ENCODE measurements at regions not wholly inside any gene's neighbourhood (a gene's known extent, or its start where the extent isn't known, plus 50 kb on each side); places are given as distances from the start of the nearest gene placed in this dataset.
"Not testable (repeated sequence)": the region's sequence is repeated elsewhere in the genome, so short reads cannot be mapped to it uniquely, and the experiment has no call there.

- Histone ChIP-seq H3K4me3 (ENCODE audit: low read depth, low read length) (no peak overlapping the region), H3K9me3 (ENCODE audit: control insufficient read depth, insufficient read depth, low read depth, low read length) (peaks cover 10% of the 10 kb centered on the region), H3K36me3 (ENCODE audit: control insufficient read depth, insufficient read depth, low read length) (no peaks in the 10 kb centered on the region), H3K4me1 (ENCODE audit: control insufficient read depth, insufficient read depth, low read length) (no peaks in the 10 kb centered on the region), H3K9ac (ENCODE audit: low read length) (no peak overlapping the region), H3K27me3 (ENCODE audit: control insufficient read depth, insufficient read depth, low read length) (no peaks in the 10 kb centered on the region), H3K27ac (ENCODE audit: low read depth, low read length) (no peak overlapping the region)
These were observed 55.2 kb downstream of the RTL3 start for GRCh38 chrX:78603908-78604307.

GRCh38 chrX:78595901-78596502 is 63.1 kb downstream of the RTL3 start:
- Histone ChIP-seq H3K9me3 (ENCODE audit: control insufficient read depth, insufficient read depth, low read depth, low read length) (peaks cover 14% of the 10 kb centered on the region), H3K27ac (ENCODE audit: low read depth, low read length) (no peak overlapping the region), H3K27me3 (ENCODE audit: control insufficient read depth, insufficient read depth, low read length) (no peaks in the 10 kb centered on the region), H3K4me3 (ENCODE audit: low read depth, low read length) (no peak overlapping the region), H3K9ac (ENCODE audit: low read length) (no peak overlapping the region), H3K4me1 (ENCODE audit: control insufficient read depth, insufficient read depth, low read length) (no peaks in the 10 kb centered on the region), H3K36me3 (ENCODE audit: control insufficient read depth, insufficient read depth, low read length) (no peaks in the 10 kb centered on the region)

GRCh38 chrX:78593701-78594100 is 65.4 kb downstream of the RTL3 start:
- no peak overlapping the region for H3K4me3 ChIP-seq (ENCODE audit: low read depth, low read length)
- H3K9ac ChIP-seq (ENCODE audit: low read length), result no peak overlapping the region
- no peaks in the 10 kb centered on the region for H3K27me3 ChIP-seq (ENCODE audit: control insufficient read depth, insufficient read depth, low read length)
- H3K4me1 ChIP-seq (ENCODE audit: control insufficient read depth, insufficient read depth, low read length), result no peaks in the 10 kb centered on the region
- H3K9me3 ChIP-seq (ENCODE audit: control insufficient read depth, insufficient read depth, low read depth, low read length), result peaks cover 7% of the 10 kb centered on the region; the same call in 1 of the 2 replicates
- no peaks in the 10 kb centered on the region for H3K36me3 ChIP-seq (ENCODE audit: control insufficient read depth, insufficient read depth, low read length)
- H3K27ac ChIP-seq (ENCODE audit: low read depth, low read length), result no peak overlapping the region

- no peak overlapping the region for H3K9ac ChIP-seq (ENCODE audit: low read length)
- no peaks in the 10 kb centered on the region for H3K4me1 ChIP-seq (ENCODE audit: control insufficient read depth, insufficient read depth, low read length)
- no peak overlapping the region for H3K4me3 ChIP-seq (ENCODE audit: low read depth, low read length)
- H3K27me3 ChIP-seq (ENCODE audit: control insufficient read depth, insufficient read depth, low read length), result no peaks in the 10 kb centered on the region
- H3K9me3 ChIP-seq (ENCODE audit: control insufficient read depth, insufficient read depth, low read depth, low read length), result peaks cover 7% of the 10 kb centered on the region; the same call in 1 of the 2 replicates
- no peak overlapping the region for H3K27ac ChIP-seq (ENCODE audit: low read depth, low read length)
- no peaks in the 10 kb centered on the region for H3K36me3 ChIP-seq (ENCODE audit: control insufficient read depth, insufficient read depth, low read length)
These were observed 67.1 kb downstream of the RTL3 start for GRCh38 chrX:78592030-78592429.

- no peak overlapping the region for H3K27ac ChIP-seq (ENCODE audit: low read depth, low read length)
These were observed 84.8 kb downstream of the RTL3 start for GRCh38 chrX:78574306-78574705.

GRCh38 chrX:78573630-78574029 is 85.5 kb downstream of the RTL3 start:
- H3K4me1 ChIP-seq (ENCODE audit: control insufficient read depth, insufficient read depth, low read length), result no peaks in the 10 kb centered on the region

More at GRCh38 chrX:78574306-78574705, 84.8 kb downstream of the RTL3 start:
- Histone ChIP-seq H3K4me1 (ENCODE audit: control insufficient read depth, insufficient read depth, low read length) (no peaks in the 10 kb centered on the region), H3K4me3 (ENCODE audit: low read depth, low read length) (no peak overlapping the region), H3K36me3 (ENCODE audit: control insufficient read depth, insufficient read depth, low read length) (no peaks in the 10 kb centered on the region), H3K9ac (ENCODE audit: low read length) (no peak overlapping the region), H3K27me3 (ENCODE audit: control insufficient read depth, insufficient read depth, low read length) (no peaks in the 10 kb centered on the region), H3K9me3 (ENCODE audit: control insufficient read depth, insufficient read depth, low read depth, low read length) (no peaks in the 10 kb centered on the region; the same call in 1 of the 2 replicates)

GRCh38 chrX:78571849-78572248 is 87.3 kb downstream of the RTL3 start:
- Histone ChIP-seq H3K27ac (ENCODE audit: low read depth, low read length) (no peak overlapping the region), H3K4me1 (ENCODE audit: control insufficient read depth, insufficient read depth, low read length) (no peaks in the 10 kb centered on the region), H3K27me3 (ENCODE audit: control insufficient read depth, insufficient read depth, low read length) (no peaks in the 10 kb centered on the region), H3K4me3 (ENCODE audit: low read depth, low read length) (no peak overlapping the region), H3K9me3 (ENCODE audit: control insufficient read depth, insufficient read depth, low read depth, low read length) (no peaks in the 10 kb centered on the region), H3K9ac (ENCODE audit: low read length) (no peak overlapping the region), H3K36me3 (ENCODE audit: control insufficient read depth, insufficient read depth, low read length) (no peaks in the 10 kb centered on the region)

More at GRCh38 chrX:78573630-78574029, 85.5 kb downstream of the RTL3 start:
- Histone ChIP-seq H3K27me3 (ENCODE audit: control insufficient read depth, insufficient read depth, low read length) (no peaks in the 10 kb centered on the region), H3K9me3 (ENCODE audit: control insufficient read depth, insufficient read depth, low read depth, low read length) (no peaks in the 10 kb centered on the region; the same call in 1 of the 2 replicates), H3K9ac (ENCODE audit: low read length) (no peak overlapping the region), H3K36me3 (ENCODE audit: control insufficient read depth, insufficient read depth, low read length) (no peaks in the 10 kb centered on the region), H3K4me3 (ENCODE audit: low read depth, low read length) (no peak overlapping the region), H3K27ac (ENCODE audit: low read depth, low read length) (no peak overlapping the region)

- H3K4me1 ChIP-seq (ENCODE audit: control insufficient read depth, insufficient read depth, low read length), result no peaks in the 10 kb centered on the region
- H3K27ac ChIP-seq (ENCODE audit: low read depth, low read length), result no peak overlapping the region
- no peak overlapping the region for H3K4me3 ChIP-seq (ENCODE audit: low read depth, low read length)
- no peaks in the 10 kb centered on the region for H3K36me3 ChIP-seq (ENCODE audit: control insufficient read depth, insufficient read depth, low read length)
- H3K27me3 ChIP-seq (ENCODE audit: control insufficient read depth, insufficient read depth, low read length), result no peaks in the 10 kb centered on the region
- no peak overlapping the region for H3K9ac ChIP-seq (ENCODE audit: low read length)
- H3K9me3 ChIP-seq (ENCODE audit: control insufficient read depth, insufficient read depth, low read depth, low read length), result no peaks in the 10 kb centered on the region
These were observed 103.6 kb downstream of the RTL3 start for GRCh38 chrX:78555401-78555980.

- H3K27ac ChIP-seq (ENCODE audit: low read depth, low read length); H3K4me1 ChIP-seq (ENCODE audit: control insufficient read depth, insufficient read depth, low read length); H3K9ac ChIP-seq (ENCODE audit: low read length): not testable (repeated sequence)
These were observed 106.5 kb downstream of the RTL3 start for GRCh38 chrX:78552628-78553027.

GRCh38 chrX:78548012-78548411 is 111.1 kb downstream of the RTL3 start:
- H3K36me3 ChIP-seq (ENCODE audit: control insufficient read depth, insufficient read depth, low read length), result no peaks in the 10 kb centered on the region
- no peak overlapping the region for H3K27ac ChIP-seq (ENCODE audit: low read depth, low read length)
- H3K9ac ChIP-seq (ENCODE audit: low read length), result no peak overlapping the region
- H3K4me3 ChIP-seq (ENCODE audit: low read depth, low read length), result no peak overlapping the region
- H3K27me3 ChIP-seq (ENCODE audit: control insufficient read depth, insufficient read depth, low read length), result no peaks in the 10 kb centered on the region
- no peaks in the 10 kb centered on the region for H3K4me1 ChIP-seq (ENCODE audit: control insufficient read depth, insufficient read depth, low read length)
- H3K9me3 ChIP-seq (ENCODE audit: control insufficient read depth, insufficient read depth, low read depth, low read length), result peaks cover 25% of the 10 kb centered on the region

More at GRCh38 chrX:78552628-78553027, 106.5 kb downstream of the RTL3 start:
- not testable (repeated sequence) for H3K27me3 ChIP-seq (ENCODE audit: control insufficient read depth, insufficient read depth, low read length); H3K9me3 ChIP-seq (ENCODE audit: control insufficient read depth, insufficient read depth, low read depth, low read length); H3K36me3 ChIP-seq (ENCODE audit: control insufficient read depth, insufficient read depth, low read length); H3K4me3 ChIP-seq (ENCODE audit: low read depth, low read length)

GRCh38 chrX:78545233-78545632 is 113.9 kb downstream of the RTL3 start:
- no peak overlapping the region for H3K4me3 ChIP-seq (ENCODE audit: low read depth, low read length)
- no peaks in the 10 kb centered on the region for H3K36me3 ChIP-seq (ENCODE audit: control insufficient read depth, insufficient read depth, low read length)
- no peak overlapping the region for H3K9ac ChIP-seq (ENCODE audit: low read length)
- H3K27me3 ChIP-seq (ENCODE audit: control insufficient read depth, insufficient read depth, low read length), result no peaks in the 10 kb centered on the region
- H3K9me3 ChIP-seq (ENCODE audit: control insufficient read depth, insufficient read depth, low read depth, low read length), result peaks cover 35% of the 10 kb centered on the region
- no peak overlapping the region for H3K27ac ChIP-seq (ENCODE audit: low read depth, low read length)
- no peaks in the 10 kb centered on the region for H3K4me1 ChIP-seq (ENCODE audit: control insufficient read depth, insufficient read depth, low read length)

Data from HUES6 (cell line).